T-helper 17 cell (primary cell): ENCODE measurements at regions not wholly inside any gene's neighbourhood (a gene's known extent, or its start where the extent isn't known, plus 50 kb on each side); places are given as distances from the start of the nearest gene placed in this dataset.
"Not testable (repeated sequence)": the region's sequence is repeated elsewhere in the genome, so short reads cannot be mapped to it uniquely, and the experiment has no call there.

ENCODE experiments used
- ATAC-seq: fragments of 150-1000 bp; cut with Tn5 transposase; 2 replicates; pipeline ENCODE4 v1.10.0; 2021; ENCODE audit warnings: mild to moderate bottlenecking, moderate library complexity
- DNase-seq, 3 donors: peaks; one replicate each; pipeline versions ENCODE4 v3.0.0 to v3.0.0-alpha.2; 2020 to 2021
- H3K9me3 ChIP-seq: one replicate; pipeline ENCODE4 v1.7.0; 2013; ENCODE audit warnings: low read length, mild to moderate bottlenecking; ENCODE audit not compliant: control insufficient read depth, poor library complexity, severe bottlenecking
- H3K27ac Mint-ChIP-seq: one replicate; pipeline ENCODE4 v1.8.0; 2022; ENCODE audit warnings: mild to moderate bottlenecking, moderate library complexity, mixed read lengths
- H3K27me3 Mint-ChIP-seq: one replicate; pipeline ENCODE4 v1.8.0; 2022; ENCODE audit warnings: mixed read lengths
- H3K36me3 Mint-ChIP-seq: one replicate; pipeline ENCODE4 v1.8.0; 2022; ENCODE audit warnings: low read depth, mixed read lengths
- H3K4me1 Mint-ChIP-seq: one replicate; pipeline ENCODE4 v1.8.0; 2022; ENCODE audit warnings: mild to moderate bottlenecking, mixed read lengths
- H3K4me3 Mint-ChIP-seq: one replicate; pipeline ENCODE4 v1.8.0; 2022; ENCODE audit warnings: mild to moderate bottlenecking, moderate library complexity, mixed read lengths

DNA sequence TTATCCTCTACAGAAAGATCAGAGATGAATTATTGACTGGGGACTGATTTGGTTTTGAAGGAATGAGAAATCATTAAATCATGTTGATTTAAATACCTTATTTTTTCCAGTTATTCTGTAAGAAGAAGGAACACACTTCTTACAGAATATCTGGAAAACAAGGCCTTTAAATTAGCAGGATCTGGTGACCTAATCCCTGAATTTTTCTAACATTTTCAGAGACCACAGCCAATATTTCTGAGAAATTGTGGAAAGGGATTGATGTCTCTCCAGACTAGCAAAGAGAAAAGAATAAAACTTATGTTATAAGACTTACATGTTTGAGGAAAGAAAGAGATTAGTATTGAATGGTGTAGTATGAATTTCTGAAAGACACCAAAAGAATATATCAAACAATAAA lies 104.0 kb downstream of the KCNE4 start:
- no peak for DNase-seq
- H3K36me3 Mint-ChIP-seq, result no peaks in the 10 kb centered on the region
- H3K27ac Mint-ChIP-seq, result no peak overlapping the region
- no peaks in the 10 kb centered on the region for H3K9me3 ChIP-seq
- no peaks in the 10 kb centered on the region for H3K27me3 Mint-ChIP-seq
- ATAC-seq, result no peak
- no peaks in the 10 kb centered on the region for H3K4me1 Mint-ChIP-seq
- no peak overlapping the region for H3K4me3 Mint-ChIP-seq

- Mint-ChIP-seq H3K27ac (no peak overlapping the region), H3K27me3 (no peaks in the 10 kb centered on the region), H3K4me1 (no peaks in the 10 kb centered on the region), H3K36me3 (no peaks in the 10 kb centered on the region), H3K4me3 (no peak overlapping the region)
- ATAC-seq (no peak), DNase-seq (no peak)
- no peaks in the 10 kb centered on the region for H3K9me3 ChIP-seq
Observed at GRCh38 chr2:223161873-223162458, 110.0 kb downstream of the KCNE4 start.

GRCh38 chr2:223165423-223166214 lies 113.6 kb downstream of the KCNE4 start:
- Mint-ChIP-seq H3K36me3 (no peaks in the 10 kb centered on the region), H3K27ac (no peak overlapping the region), H3K27me3 (no peaks in the 10 kb centered on the region), H3K4me1 (no peaks in the 10 kb centered on the region), H3K4me3 (no peak overlapping the region)
- DNase-seq (no peak), ATAC-seq (no peak)
- no peaks in the 10 kb centered on the region for H3K9me3 ChIP-seq

DNA sequence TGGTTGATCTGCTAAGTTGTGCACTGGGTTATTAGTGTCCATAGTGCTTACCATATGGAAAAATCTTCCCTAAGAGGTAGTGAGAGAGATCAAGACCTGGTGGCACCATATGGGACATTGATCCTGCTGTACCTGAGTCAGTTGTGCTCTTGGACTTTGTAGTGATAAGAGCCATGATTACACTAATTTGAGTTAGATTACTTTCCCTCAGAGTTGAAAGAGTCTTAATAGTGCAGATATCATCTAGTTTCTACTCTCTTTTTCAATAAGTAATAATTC lies 114.2 kb downstream of the KCNE4 start:
- H3K27ac Mint-ChIP-seq, result no peak overlapping the region
- H3K27me3 Mint-ChIP-seq, result no peaks in the 10 kb centered on the region
- H3K36me3 Mint-ChIP-seq, result no peaks in the 10 kb centered on the region
- no peaks in the 10 kb centered on the region for H3K4me1 Mint-ChIP-seq
- H3K9me3 ChIP-seq, result no peaks in the 10 kb centered on the region
- ATAC-seq, result no peak
- no peak for DNase-seq
- H3K4me3 Mint-ChIP-seq, result no peak overlapping the region

- no peak for ATAC-seq
- no peak overlapping the region for H3K4me3 Mint-ChIP-seq
- no peaks in the 10 kb centered on the region for H3K27me3 Mint-ChIP-seq
- no peaks in the 10 kb centered on the region for H3K9me3 ChIP-seq
- DNase-seq, result no peak
- no peak overlapping the region for H3K27ac Mint-ChIP-seq
- no peaks in the 10 kb centered on the region for H3K36me3 Mint-ChIP-seq
- no peaks in the 10 kb centered on the region for H3K4me1 Mint-ChIP-seq
Observed at GRCh38 chr2:223166983-223167650, 115.1 kb downstream of the KCNE4 start.

- H3K27me3 Mint-ChIP-seq, result no peaks in the 10 kb centered on the region
- DNase-seq (no peak), ATAC-seq (no peak)
Observed at GRCh38 chr2:223169830-223170605, 118.0 kb downstream of the KCNE4 start.

DNA sequence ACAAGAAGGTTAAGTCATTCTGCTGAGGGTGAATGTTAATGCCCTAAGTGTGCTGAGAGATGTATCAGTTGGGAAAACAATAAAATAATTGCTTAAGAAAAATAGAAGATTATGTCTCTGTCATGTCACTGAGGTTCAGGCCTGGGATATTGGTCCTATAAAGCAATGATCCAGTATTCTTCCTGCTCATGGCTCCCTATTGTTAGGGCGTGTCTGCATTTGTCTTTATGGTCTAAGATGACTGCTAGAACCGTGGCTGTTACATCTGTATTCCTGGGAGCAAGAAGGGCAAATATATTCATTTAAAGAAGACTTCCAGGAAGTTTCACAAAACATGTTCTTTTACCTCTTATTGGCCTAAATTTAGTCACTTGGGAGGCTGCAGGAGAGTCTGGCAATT lies 125.0 kb downstream of the KCNE4 start:
- ATAC-seq, result no peak
- H3K9me3 ChIP-seq, result no peaks in the 10 kb centered on the region
- H3K36me3 Mint-ChIP-seq, result no peaks in the 10 kb centered on the region
- no peaks in the 10 kb centered on the region for H3K27me3 Mint-ChIP-seq
- H3K4me1 Mint-ChIP-seq, result no peaks in the 10 kb centered on the region
- H3K27ac Mint-ChIP-seq, result no peak overlapping the region
- H3K4me3 Mint-ChIP-seq, result no peak overlapping the region
- DNase-seq, result no peak

More at GRCh38 chr2:223169830-223170605, 118.0 kb downstream of the KCNE4 start:
- no peaks in the 10 kb centered on the region for H3K9me3 ChIP-seq
- H3K27ac Mint-ChIP-seq, result no peak overlapping the region
- H3K4me1 Mint-ChIP-seq, result no peaks in the 10 kb centered on the region
- no peaks in the 10 kb centered on the region for H3K36me3 Mint-ChIP-seq
- no peak overlapping the region for H3K4me3 Mint-ChIP-seq

GRCh38 chr2:223180463-223180862 lies 128.5 kb downstream of the KCNE4 start:
- Mint-ChIP-seq H3K36me3 (no peaks in the 10 kb centered on the region), H3K4me1 (no peaks in the 10 kb centered on the region), H3K27me3 (no peaks in the 10 kb centered on the region), H3K27ac (no peak overlapping the region), H3K4me3 (no peak overlapping the region)
- H3K9me3 ChIP-seq, result no peaks in the 10 kb centered on the region
- DNase-seq, result no peak
- no peak for ATAC-seq

GRCh38 chr2:223181561-223181960 lies 129.6 kb downstream of the KCNE4 start:
- H3K9me3 ChIP-seq, result no peaks in the 10 kb centered on the region
- no peak for DNase-seq
- Mint-ChIP-seq H3K36me3 (no peaks in the 10 kb centered on the region), H3K27ac (no peak overlapping the region), H3K27me3 (no peaks in the 10 kb centered on the region), H3K4me1 (no peaks in the 10 kb centered on the region), H3K4me3 (no peak overlapping the region)
- no peak for ATAC-seq

DNA sequence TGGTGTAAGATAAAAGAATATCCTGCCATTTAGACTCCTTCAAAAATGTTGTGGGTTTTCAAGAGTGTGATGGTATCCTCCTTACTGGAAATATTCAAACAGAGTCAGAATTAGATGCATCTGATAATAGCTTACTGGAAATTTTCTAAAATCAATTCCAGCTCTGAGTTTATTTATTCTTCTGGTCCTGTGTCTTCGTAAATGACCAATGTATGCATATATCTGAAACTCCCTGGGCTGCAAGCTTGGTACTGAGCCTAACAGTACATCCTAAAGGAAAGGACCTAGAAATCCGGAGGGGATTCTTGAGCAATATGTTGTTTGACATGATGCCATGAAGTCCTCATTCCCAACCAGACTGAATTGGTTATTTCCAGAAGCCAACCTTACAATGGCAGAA lies 130.4 kb downstream of the KCNE4 start:
- no peak for ATAC-seq
- Mint-ChIP-seq H3K27me3 (no peaks in the 10 kb centered on the region), H3K4me3 (no peak overlapping the region), H3K27ac (no peak overlapping the region), H3K4me1 (no peaks in the 10 kb centered on the region), H3K36me3 (no peaks in the 10 kb centered on the region)
- no peaks in the 10 kb centered on the region for H3K9me3 ChIP-seq
- DNase-seq, result no peak

DNA sequence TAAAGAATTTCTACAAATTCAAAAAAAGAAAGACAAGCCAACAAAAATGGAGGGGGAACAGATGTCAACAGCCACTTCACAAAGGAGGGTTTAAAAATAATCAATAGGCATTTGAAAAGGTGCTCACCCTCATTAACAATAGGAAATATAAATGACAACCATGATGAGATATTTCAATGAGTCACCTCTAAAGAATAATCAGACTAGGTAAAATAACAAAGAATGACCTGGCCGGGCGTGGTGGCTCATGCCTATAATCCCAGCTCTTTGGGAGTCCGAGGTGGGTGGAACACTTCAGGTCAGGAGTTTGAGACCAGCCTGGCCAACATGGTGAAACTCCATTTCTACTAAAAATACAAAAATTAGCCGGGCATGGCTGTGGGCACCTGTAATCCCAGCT lies 133.6 kb downstream of the KCNE4 start:
- DNase-seq (no peak), ATAC-seq (no peak)
- H3K9me3 ChIP-seq, result no peaks in the 10 kb centered on the region
- Mint-ChIP-seq H3K27ac (no peak overlapping the region), H3K27me3 (no peaks in the 10 kb centered on the region), H3K4me3 (no peak overlapping the region), H3K4me1 (no peaks in the 10 kb centered on the region), H3K36me3 (no peaks in the 10 kb centered on the region)

- no peak for ATAC-seq
- no peaks in the 10 kb centered on the region for H3K36me3 Mint-ChIP-seq
- H3K27ac Mint-ChIP-seq, result no peak overlapping the region
- DNase-seq, result no peak
- no peak overlapping the region for H3K4me3 Mint-ChIP-seq
- H3K27me3 Mint-ChIP-seq, result no peaks in the 10 kb centered on the region
- no peaks in the 10 kb centered on the region for H3K9me3 ChIP-seq
- no peaks in the 10 kb centered on the region for H3K4me1 Mint-ChIP-seq
Observed at GRCh38 chr2:223187256-223187655, 135.3 kb downstream of the KCNE4 start.

- not testable (repeated sequence) for H3K4me3 Mint-ChIP-seq, H3K4me1 Mint-ChIP-seq, H3K36me3 Mint-ChIP-seq, H3K9me3 ChIP-seq, H3K27me3 Mint-ChIP-seq, DNase-seq, H3K27ac Mint-ChIP-seq, ATAC-seq
Observed at GRCh38 chr2:223190561-223191206, 138.7 kb downstream of the KCNE4 start.
